ENCODE measurements at regions not wholly inside any gene's neighbourhood (a gene's known extent, or its start where the extent isn't known, plus 50 kb on each side); places are given as distances from the start of the nearest gene placed in this dataset.

DNA sequence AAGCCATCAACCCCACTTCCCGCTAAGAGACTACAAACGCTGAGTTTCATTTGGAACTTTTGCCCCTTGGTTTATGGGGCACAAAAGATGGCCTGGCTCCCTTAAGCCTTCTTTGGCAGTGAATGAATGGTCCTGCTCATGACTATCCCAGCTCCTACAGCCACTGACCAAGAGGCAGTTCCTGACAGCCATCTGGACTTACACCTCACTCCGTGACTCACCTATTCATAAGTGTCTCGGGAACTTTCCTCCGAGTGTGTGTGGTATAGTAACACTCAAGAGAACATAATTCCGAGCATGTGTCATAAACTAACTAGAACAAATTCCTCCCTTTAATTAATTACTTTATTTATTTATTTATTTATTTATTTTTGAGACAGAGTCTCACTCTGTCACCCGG lies 51.9 kb upstream of the NUDT4 start:
- TF ChIP-seq, protein P1, sequence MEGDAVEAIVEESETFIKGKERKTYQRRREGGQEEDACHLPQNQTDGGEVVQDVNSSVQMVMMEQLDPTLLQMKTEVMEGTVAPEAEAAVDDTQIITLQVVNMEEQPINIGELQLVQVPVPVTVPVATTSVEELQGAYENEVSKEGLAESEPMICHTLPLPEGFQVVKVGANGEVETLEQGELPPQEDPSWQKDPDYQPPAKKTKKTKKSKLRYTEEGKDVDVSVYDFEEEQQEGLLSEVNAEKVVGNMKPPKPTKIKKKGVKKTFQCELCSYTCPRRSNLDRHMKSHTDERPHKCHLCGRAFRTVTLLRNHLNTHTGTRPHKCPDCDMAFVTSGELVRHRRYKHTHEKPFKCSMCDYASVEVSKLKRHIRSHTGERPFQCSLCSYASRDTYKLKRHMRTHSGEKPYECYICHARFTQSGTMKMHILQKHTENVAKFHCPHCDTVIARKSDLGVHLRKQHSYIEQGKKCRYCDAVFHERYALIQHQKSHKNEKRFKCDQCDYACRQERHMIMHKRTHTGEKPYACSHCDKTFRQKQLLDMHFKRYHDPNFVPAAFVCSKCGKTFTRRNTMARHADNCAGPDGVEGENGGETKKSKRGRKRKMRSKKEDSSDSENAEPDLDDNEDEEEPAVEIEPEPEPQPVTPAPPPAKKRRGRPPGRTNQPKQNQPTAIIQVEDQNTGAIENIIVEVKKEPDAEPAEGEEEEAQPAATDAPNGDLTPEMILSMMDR (conservative IDR thresholded peaks at IDR 0.05 in 1 of 2, IDR thresholded peaks at IDR 0.05 in 1 of 2; ENCODE audit: low read depth in 1 of 2, low read length in 2 of 2), result no peak
- no peak for TF ChIP-seq EZH2 (IDR thresholded peaks at IDR 0.05; ENCODE audit: low read length, missing control alignments)
